B cell (primary cell): ENCODE measurements at regions not wholly inside any gene's neighbourhood (a gene's known extent, or its start where the extent isn't known, plus 50 kb on each side); places are given as distances from the start of the nearest gene placed in this dataset.

Source experiments
- ATAC-seq: fragments of 200-7000 bp; cut with Tn5 transposase; one replicate; pipeline ENCODE4 v1.10.0; 2021; ENCODE audit warnings: low read depth, mild to moderate bottlenecking, moderate number of reproducible peaks, moderate library complexity
- CTCF ChIA-PET: fragments of 350-600 bp; sonication (Branson Sonifier 250); formaldehyde crosslinking; loops from one replicate; lab custom pipeline; 2021; ENCODE audit warnings: antibody characterized with exemption, inconsistent platforms; lab: Charles Lee
- POLR2A ChIA-PET: fragments of 350-600 bp; sonication (Branson Sonifier 250); formaldehyde crosslinking; loops from one replicate; lab custom pipeline; 2021; ENCODE audit warnings: antibody characterized with exemption; lab: Charles Lee
- DNase-seq: peaks from one replicate; pipeline ENCODE4 v3.0.0; 2013
- H2AFZ ChIP-seq: 2 replicates; pipeline ENCODE4 v1.6.1; 2012; ENCODE audit warnings: mild to moderate bottlenecking, low read depth, low read length; ENCODE audit not compliant: insufficient read depth, poor library complexity, severe bottlenecking
- H3K27ac ChIP-seq, 2 donors: 1 replicate in 1 of 2; 2 replicates in 1 of 2; pipeline ENCODE4 v1.5.1; 2012 to 2013; ENCODE audit warnings: low read length in 2 of 2, mild to moderate bottlenecking in 2 of 2, moderate library complexity in 1 of 2
- H3K27me3 ChIP-seq, 4 experiments: fragments of 200-600 bp in 1 of 4; sonication (generic) in 1 of 4; replicated peaks in 1 of 4; 1 replicate in 2 of 4; 2 replicates in 2 of 4; pipeline versions ENCODE4 v1.6.1 to v1.7.0; 2013 to 2016; ENCODE audit warnings: low read length in 3 of 4, mild to moderate bottlenecking in 2 of 4, mixed read lengths in 1 of 4, moderate library complexity in 1 of 4; ENCODE audit not compliant: insufficient read depth in 4 of 4, control insufficient read depth in 3 of 4; ENCODE audit errors: control extremely low read depth in 1 of 4
- H3K36me3 ChIP-seq, 2 experiments: replicated peaks in 1 of 2; 1 replicate in 1 of 2; 2 replicates in 1 of 2; pipeline versions ENCODE4 v1.6.1 to v1.7.1; 2013; ENCODE audit warnings: low read length in 1 of 2; ENCODE audit not compliant: insufficient read depth in 2 of 2, control insufficient read depth in 1 of 2; ENCODE audit errors: control extremely low read depth in 1 of 2, extremely low read depth in 1 of 2
- H3K4me1 ChIP-seq, 2 donors: fragments of 200-600 bp in 1 of 2; sonication (generic) in 1 of 2; 1 replicate in 1 of 2; 2 replicates in 1 of 2; pipeline versions ENCODE4 v1.5.1 to v1.6.1; 2013 to 2017; ENCODE audit warnings: low read length in 2 of 2; ENCODE audit not compliant: control insufficient read depth in 2 of 2, insufficient read depth in 2 of 2
- H3K4me2 ChIP-seq: replicated peaks from 2 replicates; pipeline ENCODE3; 2012; ENCODE audit warnings: mild to moderate bottlenecking, low read depth, low read length; ENCODE audit not compliant: poor library complexity, severe bottlenecking
- H3K4me3 ChIP-seq, 5 experiments: fragments of 200-600 bp in 1 of 5; sonication (generic) in 1 of 5; 1 replicate in 3 of 5; 2 replicates in 2 of 5; pipeline versions ENCODE4 v1.5.1 to v1.7.0; 2011 to 2016; ENCODE audit warnings: low read length in 4 of 5, mild to moderate bottlenecking in 4 of 5, low read depth in 2 of 5, control low read depth in 1 of 5, moderate library complexity in 1 of 5; ENCODE audit not compliant: insufficient read depth in 1 of 5; ENCODE audit errors: control extremely low read depth in 1 of 5, extremely low read depth in 1 of 5
- H3K79me2 ChIP-seq: fragments of 200-600 bp; sonication (generic); one replicate; pipeline ENCODE4 v1.6.0; 2016; ENCODE audit warnings: low read length; ENCODE audit not compliant: control insufficient read depth, insufficient read depth
- H3K9ac ChIP-seq: fragments of 200-600 bp; sonication (generic); 2 replicates; pipeline ENCODE4 v1.6.1; 2017; ENCODE audit warnings: mild to moderate bottlenecking, low read length, moderate library complexity
- H3K9me3 ChIP-seq, 3 donors: one replicate each; pipeline versions ENCODE4 v1.6.1 to v1.7.1; 2013; ENCODE audit warnings: low read length in 2 of 3; ENCODE audit not compliant: control insufficient read depth in 2 of 3, insufficient read depth in 1 of 3; ENCODE audit errors: control extremely low read depth in 1 of 3
- H4K20me1 ChIP-seq: 2 replicates; pipeline ENCODE4 v1.6.0; 2012; ENCODE audit warnings: mild to moderate bottlenecking, low read length; ENCODE audit not compliant: insufficient read depth, control insufficient read depth, poor library complexity, severe bottlenecking
- H3K27ac Mint-ChIP-seq: one replicate; pipeline ENCODE4 v1.8.0; 2021; ENCODE audit warnings: mixed read lengths
- H3K27me3 Mint-ChIP-seq: one replicate; pipeline ENCODE4 v1.8.0; 2021; ENCODE audit warnings: mixed read lengths
- H3K4me1 Mint-ChIP-seq: one replicate; pipeline ENCODE4 v1.8.0; 2021; ENCODE audit warnings: mixed read lengths
- H3K4me3 Mint-ChIP-seq: one replicate; pipeline ENCODE4 v1.8.0; 2021; ENCODE audit warnings: mixed read lengths
- H3K9me3 Mint-ChIP-seq: one replicate; pipeline ENCODE4 v1.8.0; 2022; ENCODE audit warnings: mixed read lengths; ENCODE audit not compliant: insufficient read depth
- CTCF ChIP-seq: fragments of 200-600 bp; IDR thresholded peaks from one replicate; pipeline ENCODE4 v1.8.0; 2022; ENCODE audit warnings: antibody characterized with exemption, mild to moderate bottlenecking
- EZH2 ChIP-seq: IDR thresholded peaks from 2 replicates; pipeline ENCODE4 v1.6.1; 2012; ENCODE audit warnings: borderline replicate concordance, low read depth, mild to moderate bottlenecking, moderate library complexity, low read length; ENCODE audit not compliant: insufficient read depth, poor library complexity, severe bottlenecking
- WGBS: methylation state at CpG from one replicate; pipeline ENCODE4 v1.1.5; 2013; ENCODE audit warnings: missing lambda C conversion rate; ENCODE audit not compliant: insufficient coverage; 5-methylcytosine and 5-hydroxymethylcytosine counted together
- intact Hi-C: fragments of 100-400 bp; cut with micrococcal nuclease; formaldehyde crosslinking; loops from one replicate; pipeline ENCODE4 v1.10.0; 2022

DNA sequence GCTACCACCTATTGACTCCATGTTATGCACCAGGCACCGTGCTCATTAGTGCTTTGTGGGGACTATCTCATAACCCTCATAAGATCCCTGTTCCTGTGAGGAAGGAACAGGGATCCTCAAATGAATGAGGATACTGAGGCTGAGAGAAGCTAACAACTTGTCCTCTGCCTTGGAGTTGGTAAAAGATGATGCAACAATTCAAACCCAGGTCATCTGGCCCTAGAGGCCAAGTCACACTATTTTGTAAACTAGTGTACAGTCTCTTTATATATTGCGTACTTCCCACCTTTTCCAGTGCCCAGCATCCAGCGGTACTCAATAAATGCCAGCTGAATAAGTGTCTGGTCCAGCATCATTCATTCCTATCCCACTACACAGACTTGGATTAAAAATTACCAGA, 92.6 kb downstream of the RCN1 start:
- Histone ChIP-seq H3K9ac (no peak overlapping the region), H3K79me2 (no peaks in the 10 kb centered on the region), H2AFZ (no peak overlapping the region), H3K36me3 (no peaks in the 10 kb centered on the region), H3K27me3 (no peaks in the 10 kb centered on the region), H3K4me2 (no peak overlapping the region), H3K4me3 (no peak overlapping the region), H3K9me3 (no peaks in the 10 kb centered on the region), H3K27ac (no peak overlapping the region), H3K4me1 (no peaks in the 10 kb centered on the region), H4K20me1 (no peaks in the 10 kb centered on the region)
- Mint-ChIP-seq H3K27me3 (peaks cover 21% of the 10 kb centered on the region), H3K9me3 (no peaks in the 10 kb centered on the region), H3K27ac (no peak overlapping the region), H3K4me1 (no peaks in the 10 kb centered on the region), H3K4me3 (no peak overlapping the region)
- POLR2A ChIA-PET, result no interaction called here
- no peak for DNase-seq
- WGBS, result no CpG with 5 or more reads among the region's 3 CpGs
- intact Hi-C loops, result no loop called here
- no peak for ATAC-seq
- TF ChIP-seq CTCF (no peak), EZH2 (no peak)
- CTCF ChIA-PET, result interaction anchor here (10.3 kb wide), 1 partner anchor 133 kb away, joined by 197 read pairs; no protein-coding TSS in a partner anchor

GRCh38 chr11:32184041-32184722, 93.3 kb downstream of the RCN1 start:
- CTCF ChIA-PET, result interaction anchor here (2.4 to 10.3 kb wide), 2 partner anchors 8 to 133 kb away, joined by 10 to 197 read pairs; no protein-coding TSS in a partner anchor
- Histone ChIP-seq H3K4me3 (no peak overlapping the region), H2AFZ (no peak overlapping the region), H3K36me3 (no peaks in the 10 kb centered on the region), H3K4me2 (no peak overlapping the region), H3K79me2 (no peaks in the 10 kb centered on the region), H4K20me1 (no peaks in the 10 kb centered on the region), H3K27ac (no peak overlapping the region), H3K9ac (no peak overlapping the region), H3K9me3 (no peaks in the 10 kb centered on the region), H3K27me3 (no peaks in the 10 kb centered on the region), H3K4me1 (no peaks in the 10 kb centered on the region)
- Mint-ChIP-seq H3K4me3 (no peak overlapping the region), H3K9me3 (no peaks in the 10 kb centered on the region), H3K4me1 (no peaks in the 10 kb centered on the region), H3K27ac (no peak overlapping the region), H3K27me3 (peaks cover 20% of the 10 kb centered on the region)
- TF ChIP-seq CTCF (no peak), EZH2 (no peak)
- intact Hi-C loops, result no loop called here
- WGBS, result 31% methylated on average over 5 of the region's 6 CpGs
- POLR2A ChIA-PET, result no interaction called here
- no peak for DNase-seq
- ATAC-seq, result no peak
